ENCODE measurements at regions not wholly inside any gene's neighbourhood (a gene's known extent, or its start where the extent isn't known, plus 50 kb on each side); places are given as distances from the start of the nearest gene placed in this dataset.

GRCh38 chr12:89935850-89936249 lies 227.2 kb upstream of the ATP2B1 start:
- no peak for TF ChIP-seq CTCF (IDR thresholded peaks at IDR 0.05)
- no peak for TF ChIP-seq POLR2A (IDR thresholded peaks at IDR 0.05)

All from transverse colon (tissue), 3 donors.